ENCODE measurements at regions not wholly inside any gene's neighbourhood (a gene's known extent, or its start where the extent isn't known, plus 50 kb on each side); places are given as distances from the start of the nearest gene placed in this dataset.
"Not testable (repeated sequence)": the region's sequence is repeated elsewhere in the genome, so short reads cannot be mapped to it uniquely, and the experiment has no call there.

DNA sequence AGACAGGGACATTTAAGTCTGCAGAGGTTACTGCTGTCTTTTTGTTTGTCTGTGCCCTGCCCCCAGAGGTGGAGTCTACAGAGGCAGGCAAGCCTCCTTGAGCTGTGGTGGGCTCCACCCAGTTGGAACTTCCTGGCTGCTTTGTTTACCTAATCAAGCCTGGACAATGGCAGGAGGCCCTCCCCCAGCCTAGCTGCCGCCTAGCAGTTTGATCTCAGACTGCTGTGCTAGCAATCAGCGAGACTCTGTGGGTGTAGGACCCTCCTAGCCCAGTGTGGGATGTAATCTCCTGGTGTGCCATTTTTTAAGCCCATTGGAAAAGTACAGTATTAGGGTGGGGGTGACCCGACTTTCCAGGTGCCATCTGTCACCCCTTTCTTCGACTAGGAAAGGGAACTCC lies 272.6 kb downstream of the CXCL12 start:
- not testable (repeated sequence) for H3K36me3 ChIP-seq (ENCODE audit: insufficient read depth, low read length); H3K9me3 ChIP-seq (ENCODE audit: control insufficient read depth, insufficient read depth, low read length); H3K4me1 ChIP-seq (ENCODE audit: insufficient read depth, low read length)
- H3K9ac ChIP-seq (ENCODE audit: low read depth, low read length), result peak overlapping the region; percentile 20; the same call in 1 of the 2 replicates

GRCh38 chr10:44105696-44106095 lies 279.2 kb downstream of the CXCL12 start:
- Histone ChIP-seq H3K36me3 (ENCODE audit: insufficient read depth, low read length) (no peaks in the 10 kb centered on the region), H3K9ac (ENCODE audit: low read depth, low read length) (no peak overlapping the region), H3K4me1 (ENCODE audit: insufficient read depth, low read length) (no peaks in the 10 kb centered on the region), H3K9me3 (ENCODE audit: control insufficient read depth, insufficient read depth, low read length) (peaks cover 3% of the 10 kb centered on the region; the same call in 1 of the 2 replicates)

DNA sequence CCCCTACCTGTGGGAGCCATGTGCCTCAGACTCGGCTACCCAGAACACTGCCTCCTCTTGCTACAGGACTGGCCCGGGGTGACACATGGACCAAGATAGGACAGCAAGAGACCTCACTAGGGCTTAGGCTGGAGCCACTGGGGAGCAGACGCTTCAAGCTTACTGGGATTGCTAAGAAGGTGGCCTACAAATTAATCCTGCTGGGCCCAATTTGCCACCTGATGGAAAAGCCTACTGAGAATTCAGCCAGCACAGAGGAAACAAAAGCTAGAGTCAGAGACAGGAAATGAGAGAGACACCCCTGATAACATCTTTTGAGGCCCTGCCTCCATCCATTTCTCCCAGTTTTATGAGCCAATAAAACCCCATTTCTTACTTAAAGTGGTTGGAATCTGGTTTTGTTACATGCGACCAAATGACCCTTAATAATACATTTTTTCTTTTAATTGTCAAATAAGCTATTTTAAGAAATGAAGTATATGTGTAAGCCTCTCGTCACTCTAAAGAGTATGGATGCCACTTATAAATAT lies 282.1 kb downstream of the CXCL12 start:
- H3K36me3 ChIP-seq (ENCODE audit: insufficient read depth, low read length), result no peaks in the 10 kb centered on the region
- no peak overlapping the region for H3K9ac ChIP-seq (ENCODE audit: low read depth, low read length)
- peaks cover 3% of the 10 kb centered on the region; the same call in 1 of the 2 replicates for H3K9me3 ChIP-seq (ENCODE audit: control insufficient read depth, insufficient read depth, low read length)
- H3K4me1 ChIP-seq (ENCODE audit: insufficient read depth, low read length), result no peaks in the 10 kb centered on the region

GRCh38 chr10:44101082-44101481 lies 283.8 kb downstream of the CXCL12 start:
- Histone ChIP-seq H3K36me3 (ENCODE audit: insufficient read depth, low read length) (no peaks in the 10 kb centered on the region), H3K4me1 (ENCODE audit: insufficient read depth, low read length) (no peaks in the 10 kb centered on the region), H3K9me3 (ENCODE audit: control insufficient read depth, insufficient read depth, low read length) (peaks cover 3% of the 10 kb centered on the region; the same call in 1 of the 2 replicates), H3K9ac (ENCODE audit: low read depth, low read length) (no peak overlapping the region)

DNA sequence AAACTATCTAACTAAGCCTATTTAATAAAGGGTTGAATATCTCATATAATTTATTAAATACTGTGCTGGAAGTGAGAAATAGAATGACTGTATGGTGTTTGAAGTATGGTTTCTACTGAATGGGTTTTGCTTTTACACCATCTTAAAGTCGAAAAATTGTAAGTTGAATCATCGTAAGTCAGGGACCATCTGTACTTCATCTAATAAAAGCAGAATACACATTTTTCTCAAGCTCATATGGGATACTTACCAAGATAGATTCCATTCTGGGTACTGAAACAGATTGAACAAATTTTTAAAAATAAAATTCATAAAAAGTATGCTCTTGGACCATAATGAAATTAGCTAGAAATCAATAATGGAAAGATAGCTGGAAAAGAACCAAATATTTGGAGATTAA lies 285.4 kb downstream of the CXCL12 start:
- H3K9ac ChIP-seq (ENCODE audit: low read depth, low read length), result no peak overlapping the region
- H3K9me3 ChIP-seq (ENCODE audit: control insufficient read depth, insufficient read depth, low read length), result no peaks in the 10 kb centered on the region
- H3K36me3 ChIP-seq (ENCODE audit: insufficient read depth, low read length), result no peaks in the 10 kb centered on the region
- H3K4me1 ChIP-seq (ENCODE audit: insufficient read depth, low read length), result no peaks in the 10 kb centered on the region

GRCh38 chr10:44096217-44096616 lies 288.7 kb downstream of the CXCL12 start:
- not testable (repeated sequence) for H3K36me3 ChIP-seq (ENCODE audit: insufficient read depth, low read length); H3K9ac ChIP-seq (ENCODE audit: low read depth, low read length); H3K9me3 ChIP-seq (ENCODE audit: control insufficient read depth, insufficient read depth, low read length); H3K4me1 ChIP-seq (ENCODE audit: insufficient read depth, low read length)

DNA sequence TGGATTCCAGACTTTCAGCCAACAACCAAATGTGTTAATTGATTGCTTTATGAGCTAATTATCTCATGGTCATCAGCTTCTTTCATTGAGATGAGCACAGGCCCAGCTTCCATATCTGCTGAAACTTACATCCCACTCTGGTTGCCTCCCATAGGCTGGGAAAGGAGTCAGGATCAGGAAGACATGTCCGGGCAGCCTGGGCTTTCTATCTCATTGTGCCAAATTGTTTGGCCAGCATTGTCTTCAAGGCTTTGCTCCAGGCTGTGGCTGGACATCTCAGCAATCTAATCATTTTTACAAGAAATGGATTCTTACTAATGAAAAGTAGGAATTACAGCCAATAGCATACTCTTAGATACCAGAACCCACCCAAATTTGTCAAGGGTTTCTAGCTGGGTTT lies 295.2 kb downstream of the CXCL12 start:
- H3K4me1 ChIP-seq (ENCODE audit: insufficient read depth, low read length), result no peaks in the 10 kb centered on the region
- no peaks in the 10 kb centered on the region for H3K36me3 ChIP-seq (ENCODE audit: insufficient read depth, low read length)
- no peaks in the 10 kb centered on the region for H3K9me3 ChIP-seq (ENCODE audit: control insufficient read depth, insufficient read depth, low read length)
- H3K9ac ChIP-seq (ENCODE audit: low read depth, low read length), result no peak overlapping the region

DNA sequence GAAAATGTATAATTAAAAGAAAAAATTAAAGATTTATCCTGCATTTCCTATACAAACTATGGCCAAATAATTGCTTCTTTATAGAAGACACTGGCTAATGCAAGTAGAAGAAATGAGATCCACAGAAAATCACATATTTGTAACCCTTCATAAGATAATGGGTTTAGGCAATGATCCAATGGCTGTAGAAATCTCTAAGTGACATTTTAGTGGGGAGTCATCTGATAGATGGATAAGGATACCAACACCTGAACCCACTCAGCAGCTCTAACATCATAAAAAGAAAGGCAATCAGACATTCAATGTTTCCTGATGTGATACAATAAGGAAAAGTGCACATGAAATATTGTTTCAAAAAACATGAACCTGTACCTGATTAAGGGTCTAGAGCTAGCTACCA lies 297.5 kb downstream of the CXCL12 start:
- Histone ChIP-seq H3K36me3 (ENCODE audit: insufficient read depth, low read length) (no peaks in the 10 kb centered on the region), H3K9me3 (ENCODE audit: control insufficient read depth, insufficient read depth, low read length) (no peaks in the 10 kb centered on the region), H3K4me1 (ENCODE audit: insufficient read depth, low read length) (no peaks in the 10 kb centered on the region), H3K9ac (ENCODE audit: low read depth, low read length) (no peak overlapping the region)

DNA sequence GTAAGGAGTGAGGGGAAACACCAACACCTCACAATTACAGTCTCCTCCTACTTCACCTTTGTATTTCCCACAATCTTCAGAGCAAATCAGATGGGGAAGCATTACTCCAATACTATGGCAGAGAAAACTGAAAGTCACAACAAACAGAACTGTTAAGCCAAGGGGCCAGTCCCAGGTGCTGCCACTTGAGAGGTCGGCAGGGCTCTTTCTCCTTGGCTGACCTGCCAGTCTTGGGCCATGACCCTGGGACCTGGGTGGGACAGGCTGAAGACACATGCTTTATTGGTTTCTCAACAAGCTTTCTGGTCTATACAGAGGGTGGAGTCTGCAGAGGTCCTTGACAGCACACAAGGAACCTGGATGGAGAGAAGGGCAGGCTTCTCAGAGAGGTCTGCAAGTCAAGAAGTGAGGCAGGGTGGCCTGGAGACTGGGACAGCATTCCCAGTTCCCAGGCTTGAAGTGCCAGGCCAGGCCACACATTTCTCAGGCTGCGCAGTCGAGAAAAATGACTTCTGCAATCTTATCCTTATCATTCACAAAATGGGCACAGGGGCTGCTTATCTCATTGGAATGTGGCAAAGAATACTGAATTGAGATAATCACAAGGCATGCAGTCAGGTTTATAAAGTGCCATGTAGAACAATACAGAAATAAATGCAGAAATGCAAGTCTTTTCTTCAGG lies 301.0 kb downstream of the CXCL12 start:
- no peaks in the 10 kb centered on the region for H3K36me3 ChIP-seq (ENCODE audit: insufficient read depth, low read length)
- H3K9ac ChIP-seq (ENCODE audit: low read depth, low read length), result no peak overlapping the region
- no peaks in the 10 kb centered on the region for H3K9me3 ChIP-seq (ENCODE audit: control insufficient read depth, insufficient read depth, low read length)
- H3K4me1 ChIP-seq (ENCODE audit: insufficient read depth, low read length), result no peaks in the 10 kb centered on the region

GRCh38 chr10:44071479-44071878 lies 313.4 kb downstream of the CXCL12 start:
- Histone ChIP-seq H3K9ac (ENCODE audit: low read depth, low read length) (no peak overlapping the region), H3K9me3 (ENCODE audit: control insufficient read depth, insufficient read depth, low read length) (no peaks in the 10 kb centered on the region), H3K4me1 (ENCODE audit: insufficient read depth, low read length) (no peaks in the 10 kb centered on the region), H3K36me3 (ENCODE audit: insufficient read depth, low read length) (no peaks in the 10 kb centered on the region)

GRCh38 chr10:44070282-44070681 lies 314.6 kb downstream of the CXCL12 start:
- no peaks in the 10 kb centered on the region for H3K9me3 ChIP-seq (ENCODE audit: control insufficient read depth, insufficient read depth, low read length)
- H3K36me3 ChIP-seq (ENCODE audit: insufficient read depth, low read length), result no peaks in the 10 kb centered on the region
- H3K4me1 ChIP-seq (ENCODE audit: insufficient read depth, low read length), result no peaks in the 10 kb centered on the region
- no peak overlapping the region for H3K9ac ChIP-seq (ENCODE audit: low read depth, low read length)

DNA sequence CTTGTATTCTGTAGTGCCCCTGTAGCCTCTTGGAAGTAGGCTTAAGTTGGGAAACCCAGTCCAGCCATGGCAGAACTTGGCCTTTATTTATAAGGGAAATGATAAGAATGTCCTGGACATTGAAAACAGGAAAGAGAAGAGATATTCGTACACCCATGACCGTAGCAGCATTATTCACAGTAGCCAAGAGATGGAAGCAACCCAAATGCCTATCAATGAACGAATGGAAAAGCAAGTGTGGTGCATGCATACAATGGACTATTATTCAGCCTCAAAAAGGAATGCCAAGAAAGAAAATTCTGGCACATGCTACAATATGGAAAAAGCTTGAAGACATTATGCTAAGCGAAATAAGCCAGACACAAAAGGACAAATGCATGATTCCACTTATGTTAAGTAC lies 315.3 kb downstream of the CXCL12 start:
- H3K9me3 ChIP-seq (ENCODE audit: control insufficient read depth, insufficient read depth, low read length), result no peaks in the 10 kb centered on the region
- H3K4me1 ChIP-seq (ENCODE audit: insufficient read depth, low read length), result no peaks in the 10 kb centered on the region
- H3K9ac ChIP-seq (ENCODE audit: low read depth, low read length), result no peak overlapping the region
- no peaks in the 10 kb centered on the region for H3K36me3 ChIP-seq (ENCODE audit: insufficient read depth, low read length)

GRCh38 chr10:44068716-44069482 lies 316.0 kb downstream of the CXCL12 start:
- H3K36me3 ChIP-seq (ENCODE audit: insufficient read depth, low read length), result no peaks in the 10 kb centered on the region
- H3K9ac ChIP-seq (ENCODE audit: low read depth, low read length), result no peak overlapping the region
- no peaks in the 10 kb centered on the region for H3K9me3 ChIP-seq (ENCODE audit: control insufficient read depth, insufficient read depth, low read length)
- no peaks in the 10 kb centered on the region for H3K4me1 ChIP-seq (ENCODE audit: insufficient read depth, low read length)

- no peaks in the 10 kb centered on the region for H3K9me3 ChIP-seq (ENCODE audit: control insufficient read depth, insufficient read depth, low read length)
- H3K4me1 ChIP-seq (ENCODE audit: insufficient read depth, low read length), result no peaks in the 10 kb centered on the region
- no peaks in the 10 kb centered on the region for H3K36me3 ChIP-seq (ENCODE audit: insufficient read depth, low read length)
- H3K9ac ChIP-seq (ENCODE audit: low read depth, low read length), result no peak overlapping the region
These were observed 317.5 kb downstream of the CXCL12 start for GRCh38 chr10:44067432-44067831.

Data from ES-I3 (cell line).